GM12878 (cell line): ENCODE measurements at regions not wholly inside any gene's neighbourhood (a gene's known extent, or its start where the extent isn't known, plus 50 kb on each side); places are given as distances from the start of the nearest gene placed in this dataset.

ENCODE experiments used
- ATAC-seq: fragments of 200-7000 bp; cut with Tn5 transposase; 3 replicates; pipeline ENCODE4 v1.9.1; 2020; ENCODE audit warnings: mild to moderate bottlenecking, moderate library complexity
- BruUV-seq: library from RNA; stranded (reverse); fragments of 400-500 nt; replicated peaks from 2 replicates; lab custom pipeline; 2021; lab: Mats Ljungman, UMichigan
- CTCF ChIA-PET: fragments of 300-600 bp; sonication (Branson Sonifier 250); formaldehyde crosslinking; extraction: SDS; loops from one replicate; lab custom pipeline; 2021; ENCODE audit warnings: inconsistent platforms; lab: Yijun Ruan, JAX
- POLR2A ChIA-PET: fragments of 350-600 bp; formaldehyde crosslinking; extraction: SDS; loops from one replicate; lab custom pipeline; 2021; ENCODE audit warnings: inconsistent platforms; lab: Charles Lee
- RAD21 ChIA-PET: fragments of 300-600 bp; sonication (Branson Sonifier 250); formaldehyde crosslinking; loops from one replicate; lab custom pipeline; 2023; ENCODE audit warnings: antibody characterized with exemption; ENCODE audit not compliant: unreplicated experiment; lab: Charles Lee
- SMC1A ChIA-PET: fragments of 300-600 bp; sonication (Branson Sonifier 250); formaldehyde crosslinking; loops from one replicate; lab custom pipeline; 2023; ENCODE audit not compliant: unreplicated experiment, uncharacterized antibody; lab: Charles Lee
- DNase-seq: peaks from one replicate; pipeline ENCODE4 v3.0.0-alpha.2; 2011; ENCODE audit warnings: low read depth, low spot score
- FAIRE-seq: peaks from 3 replicates; lab custom pipeline; 2011; peaks lifted over from hg19 to GRCh38; lab: Jason Lieb, UNC
- H2AFZ ChIP-seq: 2 replicates; pipeline ENCODE4 v1.6.0; 2011; ENCODE audit warnings: low read depth, low read length, control low read depth; ENCODE audit not compliant: control insufficient read depth
- H3K27ac ChIP-seq: 2 replicates; pipeline ENCODE4 v1.5.1; 2011; ENCODE audit warnings: control low read depth; ENCODE audit not compliant: control insufficient read depth, insufficient read depth
- H3K27me3 ChIP-seq, 2 experiments: replicated peaks in 1 of 2; 2 replicates each; pipeline versions ENCODE4 v1.6.0 to v1.6.1; 2011; ENCODE audit warnings: low read length in 1 of 2; ENCODE audit not compliant: control insufficient read depth in 2 of 2, insufficient read depth in 2 of 2
- H3K36me3 ChIP-seq, 2 experiments: 2 replicates each; pipeline ENCODE4 v1.5.1; 2011; ENCODE audit warnings: low read length in 1 of 2; ENCODE audit not compliant: control insufficient read depth in 2 of 2, insufficient read depth in 2 of 2
- H3K4me1 ChIP-seq: 2 replicates; pipeline ENCODE4 v1.6.1; 2011; ENCODE audit warnings: mild to moderate bottlenecking, low read length, moderate library complexity, mixed read lengths; ENCODE audit not compliant: control insufficient read depth, insufficient read depth
- H3K4me2 ChIP-seq: 2 replicates; pipeline ENCODE4 v1.6.0; 2011; ENCODE audit warnings: control low read depth; ENCODE audit not compliant: control insufficient read depth, insufficient read depth
- H3K4me3 ChIP-seq: fragments of 200-600 bp; sonication (generic); 2 replicates; pipeline ENCODE4 v1.5.1; 2016
- H3K79me2 ChIP-seq: 2 replicates; pipeline ENCODE4 v1.6.0; 2011; ENCODE audit warnings: low read length; ENCODE audit not compliant: control insufficient read depth, insufficient read depth
- H3K9ac ChIP-seq: 2 replicates; pipeline ENCODE4 v1.8.0; 2011; ENCODE audit warnings: low read length, control low read depth, mixed read lengths; ENCODE audit not compliant: control insufficient read depth, insufficient read depth
- H3K9me3 ChIP-seq: replicated peaks from 3 replicates; pipeline ENCODE4 v1.5.1; 2011; ENCODE audit warnings: mild to moderate bottlenecking, low read length; ENCODE audit not compliant: control insufficient read depth, insufficient read depth
- H4K20me1 ChIP-seq: 2 replicates; pipeline ENCODE4 v1.6.0; 2011; ENCODE audit not compliant: control insufficient read depth, insufficient read depth
- BHLHE40 ChIP-seq, 2 experiments: fragments of 450-650 bp in 1 of 2; IDR thresholded peaks; 2 replicates each; pipeline ENCODE4 v1.6.1; 2011 to 2017; ENCODE audit warnings: low read depth in 2 of 2, borderline replicate concordance in 1 of 2, improper control_type of control experiment in 1 of 2, low read length in 1 of 2, mild to moderate bottlenecking in 1 of 2
- CEBPB ChIP-seq, 2 experiments: fragments of 150-350 bp in 1 of 2; IDR thresholded peaks; 2 replicates each; pipeline ENCODE4 v1.6.1; 2012 to 2014; ENCODE audit warnings: low read depth in 2 of 2, low read length in 2 of 2, borderline replicate concordance in 1 of 2, inconsistent platforms in 1 of 2
- DPF2 ChIP-seq: fragments of 450-650 bp; IDR thresholded peaks from 2 replicates; pipeline ENCODE4 v1.6.1; 2017; ENCODE audit warnings: mild to moderate bottlenecking
- E2F4 ChIP-seq: IDR thresholded peaks from 2 replicates; pipeline ENCODE4 v1.6.1; 2012; ENCODE audit warnings: low read depth, low read length, improper control_type of control experiment
- HDAC6 ChIP-seq: fragments of 200-600 bp; sonication (generic); IDR thresholded peaks from one replicate; pipeline ENCODE4 v1.8.0; 2017; ENCODE audit warnings: antibody characterized with exemption; ENCODE audit not compliant: unreplicated experiment
- IRF5 ChIP-seq: fragments of 450-650 bp; IDR thresholded peaks from 2 replicates; pipeline ENCODE4 v1.6.1; 2017; ENCODE audit warnings: borderline replicate concordance
- MTA2 ChIP-seq: fragments of 450-650 bp; IDR thresholded peaks from 2 replicates; pipeline ENCODE4 v1.6.1; 2016; ENCODE audit warnings: low read depth, mild to moderate bottlenecking, moderate library complexity
- NR2C1 ChIP-seq: fragments of 450-650 bp; IDR thresholded peaks from 2 replicates; pipeline ENCODE4 v1.6.1; 2017; ENCODE audit warnings: antibody characterized with exemption, mild to moderate bottlenecking, moderate library complexity
- NR2F1 ChIP-seq: fragments of 450-650 bp; conservative IDR thresholded peaks from 2 replicates; pipeline ENCODE4 v1.6.1; 2017; ENCODE audit warnings: mild to moderate bottlenecking
- PAX8 ChIP-seq: fragments of 450-650 bp; IDR thresholded peaks from 2 replicates; pipeline ENCODE4 v1.6.1; 2017; ENCODE audit warnings: mild to moderate bottlenecking, moderate library complexity
- POLR2AphosphoS5 ChIP-seq: IDR thresholded peaks from 2 replicates; pipeline ENCODE4 v1.6.1; 2011; ENCODE audit warnings: mild to moderate bottlenecking, low read length, inconsistent platforms
- PRDM15 ChIP-seq: fragments of 450-650 bp; formaldehyde crosslinking; IDR thresholded peaks from 2 replicates; pipeline ENCODE4 v1.4.0; 2020; ENCODE audit warnings: mild to moderate bottlenecking, moderate library complexity
- RCOR1 ChIP-seq: conservative IDR thresholded peaks from 2 replicates; pipeline ENCODE4 v1.6.1; 2012; ENCODE audit warnings: low read depth, low read length, improper control_type of control experiment
- TAF1 ChIP-seq: IDR thresholded peaks from 2 replicates; pipeline ENCODE4 v1.6.1; 2011; ENCODE audit warnings: mild to moderate bottlenecking, low read depth, low read length, borderline replicate concordance
- YY1 ChIP-seq: IDR thresholded peaks from 2 replicates; pipeline ENCODE4 v1.6.1; 2011; ENCODE audit warnings: low read depth, mild to moderate bottlenecking, low read length
- ZNF24 ChIP-seq: fragments of 450-650 bp; IDR thresholded peaks from 2 replicates; pipeline ENCODE4 v1.6.1; 2017; ENCODE audit warnings: antibody characterized with exemption, mild to moderate bottlenecking
- WGBS: methylation state at CpG from one replicate; pipeline ENCODE4 v1.1.6; 2016; ENCODE audit warnings: low lambda C conversion rate; ENCODE audit not compliant: insufficient replicate concordance, insufficient coverage; ENCODE audit errors: missing lambda C conversion rate; 5-methylcytosine and 5-hydroxymethylcytosine counted together
- in situ Hi-C: fragments of 300-500 bp; cut with MboI; formaldehyde crosslinking; loops from 9 replicates; pipeline ENCODE4 v1.14.3; 2018; ENCODE audit warnings: mixed read lengths
- intact Hi-C: fragments of 100-400 bp; cut with micrococcal nuclease; formaldehyde crosslinking; loops from one replicate; pipeline ENCODE4 v1.14.2; 2022; ENCODE audit not compliant: unreplicated experiment

GRCh38 chr3:166498446-166498845, 661.2 kb upstream of the BCHE start:
- CTCF ChIA-PET = no interaction called here
- RAD21 ChIA-PET = no interaction called here
- WGBS = 28% methylated on average over 3 of the region's 3 CpGs

More at GRCh38 chr3:166498446-166498845, 661.2 kb upstream of the BCHE start:
- BruUV-seq = no TSS peak
- no peak for FAIRE-seq
- no peaks in the 10 kb centered on the region for H3K4me1 ChIP-seq
- DNase-seq = no peak
- H3K4me3 ChIP-seq = no peak overlapping the region
- no peaks in the 10 kb centered on the region for H3K9me3 ChIP-seq
- intact Hi-C loops = no loop called here
- no peaks in the 10 kb centered on the region for H3K36me3 ChIP-seq
- ATAC-seq = no peak
- TF ChIP-seq IRF5 = no peak
- TF ChIP-seq PAX8 = no peak
- no peak for TF ChIP-seq YY1
- TF ChIP-seq PRDM15 (CRISPR knock-in tag) = no peak
- TF ChIP-seq NR2C1 = no peak
- TF ChIP-seq POLR2AphosphoS5 = no peak
- no peak for TF ChIP-seq HDAC6
- TF ChIP-seq DPF2 = no peak
- no peak for TF ChIP-seq CEBPB (IDR thresholded peaks at IDR 0.05; ENCODE audit: borderline replicate concordance in 1 of 2, low read depth in 2 of 2, low read length in 2 of 2)
- TF ChIP-seq MTA2 = no peak
- TF ChIP-seq BHLHE40 (IDR thresholded peaks at IDR 0.05; ENCODE audit: borderline replicate concordance in 1 of 2, low read depth in 2 of 2, low read length in 1 of 2) = no peak
- no peak for TF ChIP-seq RCOR1
- TF ChIP-seq E2F4 = no peak
- no peak for TF ChIP-seq TAF1
- no peak for TF ChIP-seq NR2F1
- no peak for TF ChIP-seq ZNF24
- ChIA-PET POLR2A (no interaction called here), SMC1A (no interaction called here)
- in situ Hi-C loops = no loop called here
- H3K79me2 ChIP-seq = no peaks in the 10 kb centered on the region
- no peak overlapping the region for H3K27ac ChIP-seq
- H2AFZ ChIP-seq = no peak overlapping the region
- no peaks in the 10 kb centered on the region for H3K27me3 ChIP-seq
- H4K20me1 ChIP-seq = no peaks in the 10 kb centered on the region
- no peak overlapping the region for H3K9ac ChIP-seq
- no peak overlapping the region for H3K4me2 ChIP-seq
